SU-DHL-6 (cell line): ENCODE measurements at regions not wholly inside any gene's neighbourhood (a gene's known extent, or its start where the extent isn't known, plus 50 kb on each side); places are given as distances from the start of the nearest gene placed in this dataset.

Experiments
- EZH2phosphoT487 ChIP-seq: fragments of 200-600 bp; sonication (generic), shearing (Covaris generic); conservative IDR thresholded peaks from 2 replicates; pipeline ENCODE4 v1.6.1; 2018; ENCODE audit warnings: mild to moderate bottlenecking, antibody characterized with exemption, low read length, moderate library complexity, mixed read lengths
- TF ChIP-seq, protein P1 (sequence below): fragments of 200-600 bp; sonication (generic); IDR thresholded peaks from one replicate; pipeline ENCODE4 v1.5.1; 2017; ENCODE audit warnings: antibody characterized with exemption, mild to moderate bottlenecking, low read length, moderate library complexity; ENCODE audit not compliant: insufficient read depth, poor library complexity, severe bottlenecking

GRCh38 chrX:4655743-4656142 is 942.3 kb upstream of the PRKX start:
- TF ChIP-seq, protein P1, sequence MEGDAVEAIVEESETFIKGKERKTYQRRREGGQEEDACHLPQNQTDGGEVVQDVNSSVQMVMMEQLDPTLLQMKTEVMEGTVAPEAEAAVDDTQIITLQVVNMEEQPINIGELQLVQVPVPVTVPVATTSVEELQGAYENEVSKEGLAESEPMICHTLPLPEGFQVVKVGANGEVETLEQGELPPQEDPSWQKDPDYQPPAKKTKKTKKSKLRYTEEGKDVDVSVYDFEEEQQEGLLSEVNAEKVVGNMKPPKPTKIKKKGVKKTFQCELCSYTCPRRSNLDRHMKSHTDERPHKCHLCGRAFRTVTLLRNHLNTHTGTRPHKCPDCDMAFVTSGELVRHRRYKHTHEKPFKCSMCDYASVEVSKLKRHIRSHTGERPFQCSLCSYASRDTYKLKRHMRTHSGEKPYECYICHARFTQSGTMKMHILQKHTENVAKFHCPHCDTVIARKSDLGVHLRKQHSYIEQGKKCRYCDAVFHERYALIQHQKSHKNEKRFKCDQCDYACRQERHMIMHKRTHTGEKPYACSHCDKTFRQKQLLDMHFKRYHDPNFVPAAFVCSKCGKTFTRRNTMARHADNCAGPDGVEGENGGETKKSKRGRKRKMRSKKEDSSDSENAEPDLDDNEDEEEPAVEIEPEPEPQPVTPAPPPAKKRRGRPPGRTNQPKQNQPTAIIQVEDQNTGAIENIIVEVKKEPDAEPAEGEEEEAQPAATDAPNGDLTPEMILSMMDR, result no peak
- TF ChIP-seq EZH2phosphoT487, result no peak
